Neuron (in vitro differentiated cells): ENCODE measurements at regions not wholly inside any gene's neighbourhood (a gene's known extent, or its start where the extent isn't known, plus 50 kb on each side); places are given as distances from the start of the nearest gene placed in this dataset.

Experiments
- H2AFZ ChIP-seq: one replicate; pipeline ENCODE4 v1.6.1; 2013; ENCODE audit warnings: low read depth, mild to moderate bottlenecking, inconsistent platforms, low read length, moderate library complexity
- H3K27me3 ChIP-seq: one replicate; pipeline ENCODE4 v1.6.1; 2013; ENCODE audit warnings: low read length; ENCODE audit not compliant: insufficient read depth
- H3K36me3 ChIP-seq: one replicate; pipeline ENCODE4 v1.6.1; 2013; ENCODE audit warnings: low read length; ENCODE audit not compliant: insufficient read depth
- H3K4me1 ChIP-seq: one replicate; pipeline ENCODE4 v1.6.1; 2013; ENCODE audit warnings: low read length; ENCODE audit not compliant: insufficient read depth
- H3K4me3 ChIP-seq: 2 replicates; pipeline ENCODE4 v1.5.1; 2013; ENCODE audit warnings: mild to moderate bottlenecking, low read length, moderate library complexity
- H3K9me3 ChIP-seq: one replicate; pipeline ENCODE4 v1.6.1; 2013; ENCODE audit warnings: low read length

DNA sequence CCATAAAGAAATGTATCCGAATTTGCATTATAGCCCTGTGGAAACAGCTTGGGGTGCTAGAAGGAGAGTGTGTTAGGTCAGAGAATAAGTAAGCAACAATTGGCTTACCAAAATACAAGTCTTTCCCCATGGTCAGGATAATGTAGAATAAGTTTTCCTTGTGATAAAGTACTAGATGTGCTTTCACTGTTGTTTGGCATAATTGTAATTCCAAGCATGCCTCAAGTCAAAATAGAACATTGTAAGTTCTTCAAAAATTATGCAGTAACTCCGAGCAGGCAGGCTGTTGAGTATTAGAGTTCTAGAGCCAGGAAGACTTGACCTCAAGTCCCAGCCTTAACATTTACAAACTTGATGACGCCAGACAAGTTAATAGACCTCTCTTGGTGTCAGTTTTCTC is 242.0 kb downstream of the TUSC7 start:
- Histone ChIP-seq H3K4me1 (peaks cover 14% of the 10 kb centered on the region), H3K36me3 (no peaks in the 10 kb centered on the region), H3K9me3 (no peaks in the 10 kb centered on the region), H3K27me3 (no peaks in the 10 kb centered on the region), H3K4me3 (no peak overlapping the region), H2AFZ (no peak overlapping the region)

DNA sequence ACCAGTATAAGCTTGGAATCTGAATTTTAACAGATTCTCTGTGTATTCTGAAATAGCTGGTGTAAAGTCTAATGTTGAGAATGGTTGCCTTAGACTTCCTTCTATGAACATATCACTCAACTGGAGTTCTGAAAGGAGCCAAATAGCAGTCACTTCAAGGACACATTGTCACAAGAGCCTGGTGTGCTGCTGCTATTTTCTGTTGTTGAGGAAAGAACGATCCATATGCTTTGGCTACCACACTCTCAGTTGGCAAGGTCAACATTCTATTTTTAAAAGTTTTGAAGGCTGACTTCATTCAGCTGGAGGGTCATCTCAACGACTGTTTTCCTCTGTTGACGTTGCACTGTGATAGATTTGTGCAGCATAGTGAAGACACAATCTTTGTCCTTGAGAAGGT is 248.7 kb downstream of the TUSC7 start:
- Histone ChIP-seq H3K27me3 (no peaks in the 10 kb centered on the region), H2AFZ (no peak overlapping the region), H3K4me1 (no peaks in the 10 kb centered on the region), H3K9me3 (no peaks in the 10 kb centered on the region), H3K36me3 (no peaks in the 10 kb centered on the region), H3K4me3 (no peak overlapping the region)

GRCh38 chr3:116961106-116961505 is 251.5 kb downstream of the TUSC7 start:
- H2AFZ ChIP-seq = no peak overlapping the region
- H3K4me3 ChIP-seq = no peak overlapping the region
- no peaks in the 10 kb centered on the region for H3K27me3 ChIP-seq

DNA sequence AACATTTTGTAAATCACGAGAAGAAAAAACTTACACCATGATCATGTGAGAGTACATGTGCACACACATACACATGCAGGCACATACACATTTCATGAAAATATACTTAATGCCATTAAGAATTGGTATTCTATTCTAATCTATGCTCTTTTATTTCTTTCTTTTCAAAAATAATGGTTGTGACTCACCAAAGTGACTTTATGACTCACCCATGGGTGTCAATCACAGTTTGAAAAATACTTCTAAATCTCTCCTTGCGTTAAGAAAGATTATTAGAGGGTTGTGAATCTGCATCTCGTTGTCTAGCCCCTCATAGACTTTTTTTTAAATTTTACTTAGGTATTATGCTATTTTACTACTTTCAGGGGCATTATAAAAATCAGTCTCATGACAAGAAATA is 254.2 kb downstream of the TUSC7 start:
- H3K36me3 ChIP-seq = no peaks in the 10 kb centered on the region
- no peaks in the 10 kb centered on the region for H3K9me3 ChIP-seq
- no peaks in the 10 kb centered on the region for H3K27me3 ChIP-seq
- H3K4me1 ChIP-seq = no peaks in the 10 kb centered on the region
- no peak overlapping the region for H3K4me3 ChIP-seq
- H2AFZ ChIP-seq = no peak overlapping the region

More at GRCh38 chr3:116961106-116961505, 251.5 kb downstream of the TUSC7 start:
- no peaks in the 10 kb centered on the region for H3K36me3 ChIP-seq
- no peaks in the 10 kb centered on the region for H3K4me1 ChIP-seq
- H3K9me3 ChIP-seq = no peaks in the 10 kb centered on the region

GRCh38 chr3:116966649-116967048 is 257.1 kb downstream of the TUSC7 start:
- Histone ChIP-seq H3K4me3 (no peak overlapping the region), H3K36me3 (no peaks in the 10 kb centered on the region), H3K27me3 (no peaks in the 10 kb centered on the region), H3K4me1 (no peaks in the 10 kb centered on the region), H3K9me3 (no peaks in the 10 kb centered on the region), H2AFZ (no peak overlapping the region)

DNA sequence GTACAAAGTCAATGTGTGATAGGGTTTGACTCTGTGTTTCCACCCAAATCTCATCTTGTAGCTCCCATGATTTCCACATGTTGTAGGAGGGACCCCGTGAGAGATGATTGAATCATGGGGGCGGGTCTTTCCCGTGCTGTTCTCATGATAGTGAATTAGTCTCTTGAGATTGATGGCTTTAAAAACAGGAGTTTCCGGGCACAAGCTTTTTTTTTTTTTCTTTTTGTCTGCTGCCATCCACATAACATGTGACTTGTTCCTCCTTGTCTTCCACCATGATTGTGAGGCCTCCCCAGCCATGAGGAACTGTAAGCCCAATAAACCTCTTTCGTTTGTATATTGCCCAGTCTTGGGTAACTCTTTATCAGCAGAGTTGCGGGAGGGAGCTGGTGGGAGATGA is 259.6 kb downstream of the TUSC7 start:
- Histone ChIP-seq H3K4me1 (no peaks in the 10 kb centered on the region), H3K36me3 (no peaks in the 10 kb centered on the region), H3K4me3 (no peak overlapping the region), H2AFZ (no peak overlapping the region), H3K9me3 (no peaks in the 10 kb centered on the region), H3K27me3 (no peaks in the 10 kb centered on the region)

- no peaks in the 10 kb centered on the region for H3K4me1 ChIP-seq
- H3K36me3 ChIP-seq = no peaks in the 10 kb centered on the region
- H3K27me3 ChIP-seq = no peaks in the 10 kb centered on the region
- no peak overlapping the region for H2AFZ ChIP-seq
- no peak overlapping the region for H3K4me3 ChIP-seq
- no peaks in the 10 kb centered on the region for H3K9me3 ChIP-seq
Measured at GRCh38 chr3:116969646-116970045, 260.1 kb downstream of the TUSC7 start.

DNA sequence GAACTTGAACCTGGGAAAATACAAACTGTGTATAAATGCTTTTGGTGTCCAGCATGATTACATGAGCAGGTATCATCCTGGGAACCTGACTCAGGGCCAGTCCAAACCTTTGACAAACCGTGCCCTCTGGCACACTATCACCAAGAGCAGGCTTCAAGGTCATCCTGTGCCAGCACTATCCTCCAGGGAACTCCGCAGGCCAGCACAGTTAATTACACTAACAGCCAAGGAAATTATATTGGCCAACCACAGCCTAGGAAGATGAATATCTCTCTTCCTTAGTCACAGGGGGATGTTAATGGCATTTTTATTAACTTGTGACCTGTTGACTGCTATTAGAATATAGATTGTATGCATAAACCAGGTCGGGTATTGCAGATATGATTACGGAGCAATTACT is 262.0 kb downstream of the TUSC7 start:
- no peak overlapping the region for H2AFZ ChIP-seq
- no peaks in the 10 kb centered on the region for H3K4me1 ChIP-seq
- no peaks in the 10 kb centered on the region for H3K9me3 ChIP-seq
- no peaks in the 10 kb centered on the region for H3K27me3 ChIP-seq
- no peak overlapping the region for H3K4me3 ChIP-seq
- no peaks in the 10 kb centered on the region for H3K36me3 ChIP-seq

DNA sequence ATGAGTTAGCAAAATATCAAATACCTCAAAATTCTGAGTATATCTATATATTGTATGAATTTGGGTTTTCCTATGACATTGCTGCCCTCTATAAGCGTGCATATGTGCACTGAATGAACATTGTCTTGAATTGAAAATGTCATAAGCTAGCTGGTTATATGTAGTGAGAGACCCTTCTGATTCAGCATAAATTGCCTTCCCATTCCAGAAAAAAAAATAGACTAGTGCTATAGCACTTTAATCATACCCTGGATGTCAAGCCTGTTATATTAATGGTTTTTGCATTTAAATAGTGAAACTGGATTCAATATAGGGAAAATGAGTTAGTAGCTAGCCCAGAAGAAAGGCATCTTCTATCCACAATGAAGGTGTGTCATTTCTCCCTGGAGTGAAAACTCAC is 265.1 kb downstream of the TUSC7 start:
- H3K36me3 ChIP-seq = no peaks in the 10 kb centered on the region
- no peak overlapping the region for H3K4me3 ChIP-seq
- no peaks in the 10 kb centered on the region for H3K9me3 ChIP-seq
- no peak overlapping the region for H2AFZ ChIP-seq
- no peaks in the 10 kb centered on the region for H3K27me3 ChIP-seq
- no peaks in the 10 kb centered on the region for H3K4me1 ChIP-seq

- H3K9me3 ChIP-seq = no peaks in the 10 kb centered on the region
Measured at GRCh38 chr3:116977441-116977840, 267.9 kb downstream of the TUSC7 start.

GRCh38 chr3:116980099-116980498 is 270.5 kb downstream of the TUSC7 start:
- Histone ChIP-seq H3K36me3 (no peaks in the 10 kb centered on the region), H3K27me3 (no peaks in the 10 kb centered on the region), H3K4me3 (no peak overlapping the region), H2AFZ (no peak overlapping the region), H3K9me3 (no peaks in the 10 kb centered on the region), H3K4me1 (peaks cover 5% of the 10 kb centered on the region)

More at GRCh38 chr3:116977441-116977840, 267.9 kb downstream of the TUSC7 start:
- Histone ChIP-seq H3K4me3 (no peak overlapping the region), H3K27me3 (no peaks in the 10 kb centered on the region), H3K36me3 (no peaks in the 10 kb centered on the region), H3K4me1 (peaks cover 5% of the 10 kb centered on the region), H2AFZ (no peak overlapping the region)

DNA sequence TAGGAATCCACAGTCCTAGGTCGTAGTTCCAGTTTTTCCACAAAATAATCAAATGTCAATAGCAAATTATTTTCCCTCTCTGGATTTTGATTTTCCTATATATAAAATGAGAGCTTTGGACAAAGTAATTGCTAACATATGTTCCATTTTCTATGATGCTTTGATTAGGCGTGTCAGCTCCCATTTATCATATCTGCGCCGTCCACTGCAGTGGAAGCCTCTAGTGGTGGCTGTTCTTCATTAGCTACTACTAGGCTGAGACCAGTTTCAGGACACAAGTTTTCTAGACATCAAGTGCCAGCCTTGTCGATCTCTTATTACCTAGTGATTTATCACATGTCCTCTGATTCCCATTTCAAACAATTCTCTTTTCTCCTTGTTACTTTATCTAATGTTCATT is 271.5 kb downstream of the TUSC7 start:
- Histone ChIP-seq H3K27me3 (no peaks in the 10 kb centered on the region), H3K4me3 (no peak overlapping the region), H3K36me3 (no peaks in the 10 kb centered on the region), H3K4me1 (peaks cover 5% of the 10 kb centered on the region), H2AFZ (no peak overlapping the region), H3K9me3 (no peaks in the 10 kb centered on the region)

- Histone ChIP-seq H3K27me3 (no peaks in the 10 kb centered on the region), H3K9me3 (no peaks in the 10 kb centered on the region), H3K4me3 (no peak overlapping the region), H2AFZ (no peak overlapping the region), H3K36me3 (no peaks in the 10 kb centered on the region), H3K4me1 (peaks cover 5% of the 10 kb centered on the region)
Measured at GRCh38 chr3:116984301-116984700, 274.7 kb downstream of the TUSC7 start.

DNA sequence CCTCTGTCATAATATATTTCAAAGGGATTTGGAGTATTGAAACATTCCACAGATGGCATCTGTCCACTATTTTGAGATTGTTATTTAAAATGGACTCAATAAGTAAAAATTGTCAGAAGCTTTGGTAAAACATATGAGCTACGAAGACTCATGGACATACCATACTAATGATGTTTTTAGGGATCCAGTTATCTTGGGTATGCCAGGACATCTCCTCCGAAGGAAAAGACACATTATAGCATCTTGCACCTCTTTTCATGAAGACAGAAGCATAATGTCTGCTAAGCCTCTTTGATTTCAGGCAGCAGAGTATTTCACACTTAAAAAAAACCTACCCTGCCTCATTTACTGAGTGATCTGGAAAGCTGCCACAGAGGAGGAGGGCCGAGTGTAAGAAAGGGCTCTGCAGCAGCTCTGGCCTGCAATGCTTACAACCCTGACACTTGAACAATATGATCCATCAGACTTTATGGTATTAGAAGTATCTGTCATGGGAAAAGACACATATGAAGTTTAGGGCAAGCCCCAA is 284.8 kb downstream of the TUSC7 start:
- no peak overlapping the region for H3K4me3 ChIP-seq
- no peaks in the 10 kb centered on the region for H3K27me3 ChIP-seq
- H3K4me1 ChIP-seq = no peaks in the 10 kb centered on the region
- H2AFZ ChIP-seq = no peak overlapping the region
- no peaks in the 10 kb centered on the region for H3K9me3 ChIP-seq
- no peaks in the 10 kb centered on the region for H3K36me3 ChIP-seq
